Mesenchymal stem cell (in vitro differentiated cells and primary cell): ENCODE measurements at regions not wholly inside any gene's neighbourhood (a gene's known extent, or its start where the extent isn't known, plus 50 kb on each side); places are given as distances from the start of the nearest gene placed in this dataset.

Experiments
- DNase-seq: peaks from one replicate; pipeline ENCODE4 v3.0.0-alpha.2; 2013
- H2AFZ ChIP-seq: one replicate; pipeline ENCODE4 v1.6.1; 2013; ENCODE audit warnings: low read depth, mild to moderate bottlenecking, control low read depth, inconsistent platforms, low read length, moderate library complexity
- H2AK5ac ChIP-seq: 2 replicates; pipeline ENCODE4 v1.6.1; 2013; ENCODE audit warnings: low read length, moderate library complexity, mild to moderate bottlenecking, inconsistent platforms; ENCODE audit not compliant: severe bottlenecking
- H2BK120ac ChIP-seq: one replicate; pipeline ENCODE4 v1.6.1; 2013; ENCODE audit warnings: low read depth, mild to moderate bottlenecking, inconsistent platforms, low read length, moderate library complexity
- H2BK12ac ChIP-seq, 2 experiments: one replicate each; pipeline ENCODE4 v1.6.1; 2013; ENCODE audit warnings: inconsistent platforms in 2 of 2, low read length in 2 of 2, mild to moderate bottlenecking in 2 of 2, moderate library complexity in 2 of 2, control low read depth in 1 of 2
- H2BK15ac ChIP-seq: one replicate; pipeline ENCODE4 v1.6.1; 2013; ENCODE audit warnings: mild to moderate bottlenecking, low read depth, inconsistent platforms; ENCODE audit not compliant: poor library complexity, severe bottlenecking
- H2BK5ac ChIP-seq: 2 replicates; pipeline ENCODE4 v1.6.1; 2013; ENCODE audit warnings: low read depth, mild to moderate bottlenecking, low read length, control low read depth, inconsistent platforms; ENCODE audit not compliant: poor library complexity, severe bottlenecking
- H3K14ac ChIP-seq, 2 experiments: one replicate each; pipeline ENCODE4 v1.6.1; 2013; ENCODE audit warnings: inconsistent platforms in 2 of 2, low read length in 2 of 2, control low read depth in 1 of 2, mild to moderate bottlenecking in 1 of 2, moderate library complexity in 1 of 2
- H3K18ac ChIP-seq, 2 experiments: one replicate each; pipeline ENCODE4 v1.6.1; 2013; ENCODE audit warnings: inconsistent platforms in 2 of 2, low read length in 2 of 2, control low read depth in 1 of 2, low read depth in 1 of 2, mild to moderate bottlenecking in 1 of 2
- H3K23ac ChIP-seq, 2 experiments: one replicate each; pipeline ENCODE4 v1.6.1; 2013; ENCODE audit warnings: inconsistent platforms in 2 of 2, low read length in 2 of 2, mild to moderate bottlenecking in 2 of 2, moderate library complexity in 2 of 2, control low read depth in 1 of 2
- H3K27ac ChIP-seq: 2 replicates; pipeline ENCODE4 v1.5.1; 2013; ENCODE audit warnings: mild to moderate bottlenecking, moderate library complexity, low read length, control low read depth, inconsistent platforms; ENCODE audit not compliant: poor library complexity, severe bottlenecking
- H3K27me3 ChIP-seq, 2 experiments: 2 replicates each; pipeline versions ENCODE4 v1.6.1 to v1.7.0; 2013; ENCODE audit warnings: low read length in 2 of 2, mild to moderate bottlenecking in 2 of 2, moderate library complexity in 2 of 2, control low read depth in 1 of 2, inconsistent platforms in 1 of 2; ENCODE audit not compliant: control insufficient read depth in 1 of 2, insufficient read depth in 1 of 2
- H3K36me3 ChIP-seq, 2 experiments: 2 replicates each; pipeline versions ENCODE4 v1.6.1 to v1.7.0; 2013; ENCODE audit warnings: low read length in 2 of 2, control low read depth in 1 of 2, inconsistent platforms in 1 of 2, low read depth in 1 of 2, mild to moderate bottlenecking in 1 of 2; ENCODE audit not compliant: insufficient read depth in 2 of 2, control insufficient read depth in 1 of 2
- H3K4ac ChIP-seq, 2 experiments: one replicate each; pipeline ENCODE4 v1.6.1; 2013; ENCODE audit warnings: inconsistent platforms in 2 of 2, low read length in 2 of 2, mild to moderate bottlenecking in 2 of 2, moderate library complexity in 2 of 2, control low read depth in 1 of 2, low read depth in 1 of 2
- H3K4me1 ChIP-seq: 2 replicates; pipeline ENCODE4 v1.6.1; 2013; ENCODE audit warnings: low read depth, low read length, control low read depth; ENCODE audit not compliant: control insufficient read depth, insufficient read depth
- H3K4me2 ChIP-seq: 2 replicates; pipeline ENCODE4 v1.6.1; 2013; ENCODE audit warnings: low read length, mild to moderate bottlenecking, inconsistent platforms; ENCODE audit not compliant: poor library complexity, severe bottlenecking
- H3K4me3 ChIP-seq, 2 experiments: 2 replicates each; pipeline versions ENCODE4 v1.5.1 to v1.7.0; 2013; ENCODE audit warnings: low read length in 2 of 2, mild to moderate bottlenecking in 2 of 2, control low read depth in 1 of 2, low read depth in 1 of 2; ENCODE audit not compliant: insufficient read depth in 1 of 2
- H3K79me1 ChIP-seq: replicated peaks from 2 replicates; pipeline ENCODE4 v1.6.1; 2013; ENCODE audit warnings: mild to moderate bottlenecking, control low read depth, low read length, inconsistent platforms; ENCODE audit not compliant: poor library complexity, severe bottlenecking
- H3K9ac ChIP-seq: 2 replicates; pipeline ENCODE4 v1.7.0; 2013; ENCODE audit warnings: mild to moderate bottlenecking, low read length, moderate library complexity
- H3K9me3 ChIP-seq: 2 replicates; pipeline ENCODE4 v1.7.0; 2013; ENCODE audit warnings: mild to moderate bottlenecking, low read length; ENCODE audit not compliant: control insufficient read depth
- H4K8ac ChIP-seq: one replicate; pipeline ENCODE4 v1.6.1; 2013; ENCODE audit warnings: inconsistent platforms, mild to moderate bottlenecking, low read length, moderate library complexity
- H4K91ac ChIP-seq: one replicate; pipeline ENCODE4 v1.6.1; 2013; ENCODE audit warnings: mild to moderate bottlenecking, low read length, inconsistent platforms
- WGBS: methylation state at CpG from one replicate; pipeline ENCODE4 v1.1.7; 2013; ENCODE audit warnings: mixed read lengths; 5-methylcytosine and 5-hydroxymethylcytosine counted together

- no peak overlapping the region for H3K4me2 ChIP-seq
- no peak overlapping the region for H3K14ac ChIP-seq
- WGBS = 78% methylated on average over 3 of the region's 8 CpGs
- H3K27ac ChIP-seq = no peak overlapping the region
- no peak overlapping the region for H2BK15ac ChIP-seq
- H2AK5ac ChIP-seq = no peak overlapping the region
- no peak overlapping the region for H2BK12ac ChIP-seq
- H3K9me3 ChIP-seq = no peaks in the 10 kb centered on the region
- DNase-seq = no peak
- no peak overlapping the region for H3K4me3 ChIP-seq
- H4K8ac ChIP-seq = no peak overlapping the region
- H3K27me3 ChIP-seq = peaks cover 4 to 17% of the 10 kb centered on the region in 2 experiments
- H3K9ac ChIP-seq = no peak overlapping the region
- H3K36me3 ChIP-seq = no peaks in the 10 kb centered on the region
- H2BK120ac ChIP-seq = no peak overlapping the region
- peaks cover 16% of the 10 kb centered on the region for H3K4me1 ChIP-seq
- H4K91ac ChIP-seq = no peak overlapping the region
- no peak overlapping the region for H3K23ac ChIP-seq
- no peak overlapping the region for H3K4ac ChIP-seq
- H3K79me1 ChIP-seq = no peaks in the 10 kb centered on the region
- H3K18ac ChIP-seq = no peak overlapping the region
- no peak overlapping the region for H2BK5ac ChIP-seq
- H2AFZ ChIP-seq = no peak overlapping the region
These were observed 183.5 kb upstream of the HS6ST1 start for GRCh38 chr2:128502200-128502599.

GRCh38 chr2:128502638-128503246 is 184.1 kb upstream of the HS6ST1 start:
- Histone ChIP-seq H3K9ac (no peak overlapping the region), H2BK120ac (no peak overlapping the region), H3K4me1 (peaks cover 16% of the 10 kb centered on the region), H3K14ac (no peak overlapping the region), H3K36me3 (no peaks in the 10 kb centered on the region), H3K9me3 (no peaks in the 10 kb centered on the region), H3K23ac (no peak overlapping the region), H4K8ac (no peak overlapping the region), H4K91ac (no peak overlapping the region), H3K27ac (no peak overlapping the region), H3K18ac (no peak overlapping the region), H3K4me2 (no peak overlapping the region), H2AK5ac (no peak overlapping the region), H3K4ac (no peak overlapping the region), H3K4me3 (no peak overlapping the region), H2BK5ac (no peak overlapping the region), H2AFZ (no peak overlapping the region), H2BK15ac (no peak overlapping the region), H2BK12ac (no peak overlapping the region), H3K27me3 (peaks cover 4 to 17% of the 10 kb centered on the region in 2 experiments), H3K79me1 (no peaks in the 10 kb centered on the region)
- WGBS = 91% methylated on average over 11 of the region's 12 CpGs
- no peak for DNase-seq

DNA sequence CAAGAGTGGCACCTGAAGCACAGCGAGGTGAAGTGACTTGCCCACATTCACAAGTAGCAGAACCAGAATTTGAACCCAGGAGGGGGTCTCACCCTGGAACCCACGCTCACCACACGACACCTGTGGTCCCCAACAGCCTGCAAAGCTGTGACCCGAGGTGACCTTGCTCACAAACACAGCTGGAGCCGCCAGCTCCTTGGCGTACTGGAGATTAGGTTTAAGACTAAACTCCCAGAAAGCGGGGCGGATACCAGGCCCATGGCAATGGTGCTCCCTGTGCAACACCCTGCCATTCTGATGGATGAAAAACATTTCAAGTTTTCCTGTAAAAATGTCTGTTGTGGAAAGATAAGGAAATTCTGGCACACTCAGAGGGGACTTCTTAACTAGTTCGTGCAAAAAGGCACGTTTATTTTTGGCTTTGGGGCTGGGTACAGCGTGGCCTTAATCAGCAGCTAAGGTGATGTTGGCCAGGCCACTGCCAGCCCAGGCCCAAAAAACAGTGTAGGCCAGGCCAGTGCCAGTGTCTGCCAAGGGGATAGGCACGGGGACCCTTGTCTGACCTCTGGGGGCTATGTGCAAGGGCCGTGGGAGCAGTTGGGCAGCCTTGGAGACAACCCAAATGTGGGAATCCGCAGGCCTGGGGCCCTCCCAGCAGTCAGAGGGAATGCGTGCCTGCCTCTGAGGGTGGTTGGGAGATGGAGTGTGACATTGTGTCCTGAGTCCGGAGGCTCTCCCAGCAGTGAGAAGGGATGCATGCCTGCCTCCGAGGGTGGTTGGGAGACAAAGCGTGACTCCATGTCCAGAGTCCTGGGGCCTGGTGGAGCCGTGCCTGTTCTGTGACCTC is 185.0 kb upstream of the HS6ST1 start:
- H3K9ac ChIP-seq = no peak overlapping the region
- no peak overlapping the region for H3K4ac ChIP-seq
- no peak overlapping the region for H3K18ac ChIP-seq
- H2AK5ac ChIP-seq = no peak overlapping the region
- no peak overlapping the region for H3K27ac ChIP-seq
- H3K36me3 ChIP-seq = no peaks in the 10 kb centered on the region
- no peak overlapping the region for H3K23ac ChIP-seq
- no peak overlapping the region for H2AFZ ChIP-seq
- H3K4me3 ChIP-seq = no peak overlapping the region
- H2BK5ac ChIP-seq = no peak overlapping the region
- H2BK12ac ChIP-seq = no peak overlapping the region
- DNase-seq = no peak
- no peaks in the 10 kb centered on the region for H3K9me3 ChIP-seq
- no peak overlapping the region for H3K4me2 ChIP-seq
- peaks cover 0 to 17% of the 10 kb centered on the region in 2 experiments for H3K27me3 ChIP-seq
- H3K4me1 ChIP-seq = peaks cover 15% of the 10 kb centered on the region
- 91% methylated on average over 19 of the region's 19 CpGs for WGBS
- H3K79me1 ChIP-seq = no peaks in the 10 kb centered on the region
- H4K91ac ChIP-seq = no peak overlapping the region
- H4K8ac ChIP-seq = no peak overlapping the region
- no peak overlapping the region for H3K14ac ChIP-seq
- H2BK15ac ChIP-seq = no peak overlapping the region
- no peak overlapping the region for H2BK120ac ChIP-seq

DNA sequence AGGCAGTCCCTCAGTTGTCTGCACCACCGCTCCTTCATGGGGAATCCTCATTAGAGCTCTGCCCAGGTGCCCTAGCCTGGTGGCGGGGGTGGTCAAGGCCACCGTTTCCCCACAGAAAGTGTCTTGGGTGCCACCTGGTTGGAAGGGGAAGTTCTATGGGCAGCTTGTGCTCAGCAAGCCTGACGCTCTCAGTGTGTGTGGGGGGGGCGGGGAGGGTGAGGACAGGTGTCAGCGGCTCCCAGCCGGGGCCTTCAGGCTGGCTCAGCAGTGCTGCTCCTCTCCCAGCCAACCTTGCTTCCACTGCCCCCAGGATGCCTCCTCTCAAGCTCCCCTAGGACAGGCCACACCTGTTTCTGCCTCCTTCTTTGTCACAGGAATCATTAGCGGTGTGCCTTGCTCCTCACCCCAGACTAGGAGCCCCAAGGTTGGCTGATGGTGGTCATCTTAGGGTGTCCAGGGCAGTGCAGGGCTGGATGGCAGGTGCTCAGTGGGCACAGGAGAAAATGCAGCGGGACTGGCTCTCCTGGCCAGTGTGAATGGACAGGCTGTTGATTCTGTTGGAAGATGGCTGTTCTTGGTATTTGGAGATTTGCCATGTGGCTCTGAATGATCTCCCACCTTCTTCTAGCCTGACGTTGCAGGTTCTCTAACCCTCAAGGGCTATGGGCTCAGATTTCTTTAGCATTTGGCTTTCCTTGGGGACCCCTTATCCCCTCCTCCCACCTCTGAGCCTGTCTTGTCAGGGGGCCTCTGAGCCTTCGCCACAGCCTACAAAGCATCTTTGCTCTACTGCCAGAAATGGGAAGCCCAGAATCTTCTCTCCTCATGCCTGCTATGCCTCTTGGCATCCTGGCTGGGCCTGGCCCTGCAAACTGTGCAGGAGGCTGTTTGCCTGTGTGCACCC is 185.8 kb upstream of the HS6ST1 start:
- WGBS = 93% methylated on average over 11 of the region's 11 CpGs
- peaks cover 0 to 17% of the 10 kb centered on the region in 2 experiments for H3K27me3 ChIP-seq
- no peak for DNase-seq
- H3K9me3 ChIP-seq = no peaks in the 10 kb centered on the region
- no peak overlapping the region for H3K4me3 ChIP-seq
- no peak overlapping the region for H4K91ac ChIP-seq
- no peak overlapping the region for H3K27ac ChIP-seq
- H3K23ac ChIP-seq = no peak overlapping the region
- H2AFZ ChIP-seq = no peak overlapping the region
- H2BK120ac ChIP-seq = no peak overlapping the region
- H3K9ac ChIP-seq = no peak overlapping the region
- no peaks in the 10 kb centered on the region for H3K36me3 ChIP-seq
- peak overlapping the region; percentile 14 for H3K4me2 ChIP-seq
- H2BK15ac ChIP-seq = no peak overlapping the region
- H3K14ac ChIP-seq = no peak overlapping the region
- no peak overlapping the region for H4K8ac ChIP-seq
- H2AK5ac ChIP-seq = no peak overlapping the region
- no peaks in the 10 kb centered on the region for H3K79me1 ChIP-seq
- H2BK5ac ChIP-seq = no peak overlapping the region
- H2BK12ac ChIP-seq = no peak overlapping the region
- H3K4me1 ChIP-seq = peaks cover 12% of the 10 kb centered on the region
- H3K18ac ChIP-seq = no peak overlapping the region
- H3K4ac ChIP-seq = no peak overlapping the region
